ENCODE measurements at regions not wholly inside any gene's neighbourhood (a gene's known extent, or its start where the extent isn't known, plus 50 kb on each side); places are given as distances from the start of the nearest gene placed in this dataset.
"Not testable (repeated sequence)": the region's sequence is repeated elsewhere in the genome, so short reads cannot be mapped to it uniquely, and the experiment has no call there.

GRCh38 chr15:96869122-96869521 is 538.6 kb downstream of the NR2F2 start:
- no peak overlapping the region for H3K4me3 ChIP-seq (ENCODE audit: low read depth, low read length)
- TF ChIP-seq CTCF (conservative IDR thresholded peaks at IDR 0.05; ENCODE audit: low read depth, low read length), result no peak
- peak; percentile 39 for DNase-seq (ENCODE audit: low read depth)

- no peak for DNase-seq (ENCODE audit: low read depth)
- H3K4me3 ChIP-seq (ENCODE audit: low read depth, low read length), result no peak overlapping the region
- no peak for TF ChIP-seq CTCF (conservative IDR thresholded peaks at IDR 0.05; ENCODE audit: low read depth, low read length)
Measured at GRCh38 chr15:96869790-96870189, 539.3 kb downstream of the NR2F2 start.

GRCh38 chr15:96870580-96870979 is 540.1 kb downstream of the NR2F2 start:
- no peak for TF ChIP-seq CTCF (conservative IDR thresholded peaks at IDR 0.05; ENCODE audit: low read depth, low read length)
- H3K4me3 ChIP-seq (ENCODE audit: low read depth, low read length), result no peak overlapping the region
- DNase-seq (ENCODE audit: low read depth), result no peak

GRCh38 chr15:96877442-96877841 is 546.9 kb downstream of the NR2F2 start:
- H3K4me3 ChIP-seq (ENCODE audit: low read depth, low read length); DNase-seq (ENCODE audit: low read depth): not testable (repeated sequence)

GRCh38 chr15:96878129-96878528 is 547.6 kb downstream of the NR2F2 start:
- H3K4me3 ChIP-seq (ENCODE audit: low read depth, low read length), result no peak overlapping the region
- TF ChIP-seq CTCF (conservative IDR thresholded peaks at IDR 0.05; ENCODE audit: low read depth, low read length), result no peak
- DNase-seq (ENCODE audit: low read depth), result no peak

- no peak overlapping the region for H3K4me3 ChIP-seq (ENCODE audit: low read depth, low read length)
- peak; percentile 20 for DNase-seq (ENCODE audit: low read depth)
- no peak for TF ChIP-seq CTCF (conservative IDR thresholded peaks at IDR 0.05; ENCODE audit: low read depth, low read length)
Measured at GRCh38 chr15:96882121-96882772, 551.7 kb downstream of the NR2F2 start.

- H3K4me3 ChIP-seq (ENCODE audit: low read depth, low read length), result no peak overlapping the region
- peak; percentile 40 for DNase-seq (ENCODE audit: low read depth)
- no peak for TF ChIP-seq CTCF (conservative IDR thresholded peaks at IDR 0.05; ENCODE audit: low read depth, low read length)
Measured at GRCh38 chr15:96887730-96888129, 557.2 kb downstream of the NR2F2 start.
